Endothelial cell (in vitro differentiated cells): ENCODE measurements at regions not wholly inside any gene's neighbourhood (a gene's known extent, or its start where the extent isn't known, plus 50 kb on each side); places are given as distances from the start of the nearest gene placed in this dataset.

ENCODE experiments used
- DNase-seq: peaks from one replicate; pipeline ENCODE4 v3.0.0; 2021; ENCODE audit warnings: low spot score
- H3K27ac Mint-ChIP-seq: one replicate; pipeline ENCODE4 v1.8.0; 2021; ENCODE audit warnings: mixed read lengths, inconsistent platforms; ENCODE audit not compliant: unreplicated experiment
- H3K27me3 Mint-ChIP-seq: one replicate; pipeline ENCODE4 v1.8.0; 2021; ENCODE audit warnings: mild to moderate bottlenecking, moderate library complexity, mixed read lengths, inconsistent platforms; ENCODE audit not compliant: unreplicated experiment
- H3K36me3 Mint-ChIP-seq: one replicate; pipeline ENCODE4 v1.8.0; 2021; ENCODE audit warnings: mild to moderate bottlenecking, low read depth, mixed read lengths, inconsistent platforms; ENCODE audit not compliant: unreplicated experiment
- H3K4me1 Mint-ChIP-seq: one replicate; pipeline ENCODE4 v1.8.0; 2021; ENCODE audit warnings: mild to moderate bottlenecking, mixed read lengths, inconsistent platforms; ENCODE audit not compliant: unreplicated experiment
- H3K4me3 Mint-ChIP-seq: one replicate; pipeline ENCODE4 v1.8.0; 2021; ENCODE audit warnings: mild to moderate bottlenecking, mixed read lengths, inconsistent platforms; ENCODE audit not compliant: unreplicated experiment
- H3K9me3 Mint-ChIP-seq: one replicate; pipeline ENCODE4 v1.8.0; 2021; ENCODE audit warnings: mixed read lengths, inconsistent platforms; ENCODE audit not compliant: unreplicated experiment
- CTCF ChIP-seq: fragments of 200-600 bp; sonication (generic); IDR thresholded peaks from one replicate; pipeline ENCODE4 v1.5.0; 2021; ENCODE audit warnings: antibody characterized with exemption; ENCODE audit not compliant: unreplicated experiment

DNA sequence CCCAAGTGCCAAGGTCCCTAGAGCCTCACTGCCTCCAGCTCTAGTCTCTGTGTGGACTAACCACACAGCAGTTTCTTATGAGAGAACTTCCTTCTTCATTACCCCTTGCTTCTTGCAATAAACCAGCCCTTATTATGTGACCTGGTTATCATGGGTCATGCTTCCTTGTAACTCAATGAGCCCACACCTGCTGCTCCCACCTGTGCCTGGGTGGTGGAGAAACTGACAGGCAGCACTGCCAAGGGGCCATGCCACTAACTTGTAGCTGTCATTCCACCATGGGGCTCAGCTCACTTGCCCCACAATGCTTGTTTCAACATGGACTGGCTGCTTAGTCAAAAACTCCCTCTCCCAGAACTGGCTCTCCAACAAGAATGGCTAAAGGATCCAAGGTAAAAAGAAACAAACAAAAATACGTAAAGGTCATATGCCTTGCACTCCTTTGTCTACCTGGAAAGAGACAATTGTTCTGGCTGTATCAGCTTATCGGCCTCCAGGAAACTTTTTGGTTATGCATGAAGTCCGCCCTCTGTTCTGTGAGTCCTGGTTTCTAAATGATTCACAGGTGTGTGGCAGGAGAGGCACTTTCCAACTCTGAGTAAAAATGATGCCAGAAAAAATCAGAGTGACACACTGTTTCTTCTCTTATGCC, 446.4 kb downstream of the COG6 start:
- no peak for TF ChIP-seq CTCF
- H3K4me3 Mint-ChIP-seq: no peak overlapping the region
- H3K4me1 Mint-ChIP-seq: peaks cover 7% of the 10 kb centered on the region
- no peak overlapping the region for H3K27ac Mint-ChIP-seq
- H3K36me3 Mint-ChIP-seq: peaks cover 5% of the 10 kb centered on the region
- H3K27me3 Mint-ChIP-seq: no peaks in the 10 kb centered on the region
- H3K9me3 Mint-ChIP-seq: no peaks in the 10 kb centered on the region
- no peak for DNase-seq

- Mint-ChIP-seq H3K4me1 (peaks cover 7% of the 10 kb centered on the region), H3K27ac (no peak overlapping the region), H3K27me3 (no peaks in the 10 kb centered on the region), H3K4me3 (no peak overlapping the region), H3K36me3 (peaks cover 4% of the 10 kb centered on the region), H3K9me3 (no peaks in the 10 kb centered on the region)
- no peak for TF ChIP-seq CTCF
- no peak for DNase-seq
Observed at GRCh38 chr13:40102360-40102727, 446.9 kb downstream of the COG6 start.

DNA sequence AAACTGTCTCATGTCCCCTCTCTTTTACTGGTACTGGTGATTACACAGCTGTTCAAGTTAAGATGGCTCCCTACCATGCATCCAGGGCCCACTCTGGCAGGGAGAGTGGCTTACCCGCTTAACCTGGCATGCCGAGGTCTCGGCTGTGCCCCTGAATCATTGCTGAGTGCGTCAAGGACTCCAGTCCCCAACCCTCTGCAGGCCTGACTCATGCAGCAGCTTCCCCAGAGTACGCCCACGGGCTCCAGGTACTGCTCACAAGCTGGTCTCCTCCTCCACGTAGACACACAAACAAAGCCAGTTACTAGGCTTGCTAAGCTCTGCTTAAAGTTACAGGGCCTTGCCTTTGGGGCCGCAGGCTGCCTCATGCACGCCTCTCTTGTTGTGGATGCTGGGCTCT, 447.4 kb downstream of the COG6 start:
- no peaks in the 10 kb centered on the region for H3K27me3 Mint-ChIP-seq
- no peaks in the 10 kb centered on the region for H3K36me3 Mint-ChIP-seq
- H3K4me3 Mint-ChIP-seq: no peak overlapping the region
- no peak for DNase-seq
- no peaks in the 10 kb centered on the region for H3K9me3 Mint-ChIP-seq
- H3K4me1 Mint-ChIP-seq: peaks cover 7% of the 10 kb centered on the region
- no peak overlapping the region for H3K27ac Mint-ChIP-seq
- TF ChIP-seq CTCF: no peak

GRCh38 chr13:40103864-40104263, 448.4 kb downstream of the COG6 start:
- TF ChIP-seq CTCF: no peak
- Mint-ChIP-seq H3K9me3 (no peaks in the 10 kb centered on the region), H3K36me3 (no peaks in the 10 kb centered on the region), H3K27ac (no peak overlapping the region), H3K4me3 (no peak overlapping the region), H3K27me3 (no peaks in the 10 kb centered on the region), H3K4me1 (peaks cover 7% of the 10 kb centered on the region)
- DNase-seq: no peak

DNA sequence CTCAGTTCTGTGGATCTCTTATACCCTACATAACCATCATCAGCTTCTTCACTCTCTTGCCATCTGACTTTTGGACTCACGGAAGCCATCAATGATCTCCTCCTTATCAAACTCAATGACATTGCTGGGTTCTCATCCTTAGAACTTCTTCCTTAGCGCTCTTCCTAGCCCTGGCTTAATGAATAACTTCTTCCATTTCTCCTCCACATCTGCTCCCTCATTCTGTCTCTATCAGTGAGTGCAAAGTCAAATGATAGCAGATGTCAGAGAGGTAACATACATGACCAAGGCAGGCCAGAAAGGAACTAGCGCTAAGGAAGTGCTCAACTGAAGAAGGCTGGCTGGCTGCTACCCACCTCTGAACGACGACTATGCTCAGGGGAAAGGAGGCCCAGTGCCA, 449.8 kb downstream of the COG6 start:
- H3K27ac Mint-ChIP-seq: no peak overlapping the region
- TF ChIP-seq CTCF: no peak
- no peaks in the 10 kb centered on the region for H3K9me3 Mint-ChIP-seq
- H3K4me3 Mint-ChIP-seq: no peak overlapping the region
- no peaks in the 10 kb centered on the region for H3K36me3 Mint-ChIP-seq
- peaks cover 7% of the 10 kb centered on the region for H3K4me1 Mint-ChIP-seq
- no peak for DNase-seq
- H3K27me3 Mint-ChIP-seq: no peaks in the 10 kb centered on the region
